Activated T-helper 1 cell treated with anti-CD3 and anti-CD28 coated beads, Interleukin-12 subunit alpha, Interleukin-12 subunit beta, Interleukin-2, Interleukin-4 antibody, amounts not matched to agents 30 ng/mL and 10 ng/mL and 1 ng/mL, durations not matched to agents 14 hours and 24 hours and 36 hours (primary cell): ENCODE measurements at regions not wholly inside any gene's neighbourhood (a gene's known extent, or its start where the extent isn't known, plus 50 kb on each side); places are given as distances from the start of the nearest gene placed in this dataset.

Experiments used
- DNase-seq: peaks from one replicate; pipeline ENCODE4 v3.0.0; 2021; ENCODE audit warnings: low spot score
- H3K27ac Mint-ChIP-seq: one replicate; pipeline ENCODE4 v1.8.0; 2021; ENCODE audit warnings: mild to moderate bottlenecking, mixed read lengths
- H3K27me3 Mint-ChIP-seq: one replicate; pipeline ENCODE4 v1.8.0; 2022; ENCODE audit warnings: mild to moderate bottlenecking, moderate library complexity, mixed read lengths; ENCODE audit not compliant: insufficient read depth
- H3K36me3 Mint-ChIP-seq: one replicate; pipeline ENCODE4 v1.8.0; 2021; ENCODE audit warnings: low read depth, mixed read lengths
- H3K4me1 Mint-ChIP-seq: one replicate; pipeline ENCODE4 v1.8.0; 2021; ENCODE audit warnings: low read depth, mixed read lengths
- H3K4me3 Mint-ChIP-seq: one replicate; pipeline ENCODE4 v1.8.0; 2021; ENCODE audit warnings: mild to moderate bottlenecking, moderate library complexity, mixed read lengths
- H3K9me3 Mint-ChIP-seq: one replicate; pipeline ENCODE4 v1.8.0; 2021; ENCODE audit warnings: mixed read lengths
- intact Hi-C: fragments of 100-400 bp; cut with micrococcal nuclease; formaldehyde crosslinking; loops from one replicate; pipeline ENCODE4 v1.15.1; 2024

- H3K4me3 Mint-ChIP-seq = no peak overlapping the region
- peaks cover 2% of the 10 kb centered on the region for H3K27me3 Mint-ChIP-seq
- no peak for DNase-seq
- intact Hi-C loops = no loop called here
- no peak overlapping the region for H3K27ac Mint-ChIP-seq
- H3K36me3 Mint-ChIP-seq = no peaks in the 10 kb centered on the region
- H3K9me3 Mint-ChIP-seq = peaks cover 85% of the 10 kb centered on the region
- no peaks in the 10 kb centered on the region for H3K4me1 Mint-ChIP-seq
Measured at GRCh38 chr19:23065306-23065705, 51.5 kb upstream of the ZNF730 start.

- intact Hi-C loops = no loop called here
- Mint-ChIP-seq H3K4me1 (no peaks in the 10 kb centered on the region), H3K27ac (no peak overlapping the region), H3K9me3 (peaks cover 79% of the 10 kb centered on the region), H3K27me3 (no peaks in the 10 kb centered on the region), H3K36me3 (no peaks in the 10 kb centered on the region), H3K4me3 (no peak overlapping the region)
- no peak for DNase-seq
Measured at GRCh38 chr19:23062921-23063320, 53.9 kb upstream of the ZNF730 start.

- Mint-ChIP-seq H3K9me3 (peaks cover 74% of the 10 kb centered on the region), H3K4me3 (no peak overlapping the region), H3K27me3 (no peaks in the 10 kb centered on the region), H3K27ac (no peak overlapping the region), H3K4me1 (no peaks in the 10 kb centered on the region), H3K36me3 (no peaks in the 10 kb centered on the region)
- intact Hi-C loops = no loop called here
- DNase-seq = no peak
Measured at GRCh38 chr19:23060016-23060415, 56.8 kb upstream of the ZNF730 start.

- Mint-ChIP-seq H3K36me3 (no peaks in the 10 kb centered on the region), H3K4me1 (no peaks in the 10 kb centered on the region), H3K27me3 (no peaks in the 10 kb centered on the region), H3K9me3 (peaks cover 76% of the 10 kb centered on the region), H3K27ac (no peak overlapping the region), H3K4me3 (no peak overlapping the region)
- DNase-seq = no peak
- intact Hi-C loops = no loop called here
Measured at GRCh38 chr19:23056516-23056915, 53.5 kb upstream of the ZNF728 start.

GRCh38 chr19:23055946-23056345, 53.0 kb upstream of the ZNF728 start:
- no peak overlapping the region for H3K4me3 Mint-ChIP-seq
- no peak overlapping the region for H3K27ac Mint-ChIP-seq
- DNase-seq = no peak
- H3K36me3 Mint-ChIP-seq = no peaks in the 10 kb centered on the region
- no peaks in the 10 kb centered on the region for H3K4me1 Mint-ChIP-seq
- peaks cover 76% of the 10 kb centered on the region for H3K9me3 Mint-ChIP-seq
- H3K27me3 Mint-ChIP-seq = no peaks in the 10 kb centered on the region
- intact Hi-C loops = no loop called here

- Mint-ChIP-seq H3K36me3 (no peaks in the 10 kb centered on the region), H3K4me3 (no peak overlapping the region), H3K9me3 (peaks cover 76% of the 10 kb centered on the region), H3K27ac (no peak overlapping the region), H3K27me3 (no peaks in the 10 kb centered on the region), H3K4me1 (no peaks in the 10 kb centered on the region)
- DNase-seq = no peak
- intact Hi-C loops = no loop called here
Measured at GRCh38 chr19:23055501-23055900, 52.5 kb upstream of the ZNF728 start.

GRCh38 chr19:23054456-23054855, 51.5 kb upstream of the ZNF728 start:
- Mint-ChIP-seq H3K4me3 (no peak overlapping the region), H3K27me3 (no peaks in the 10 kb centered on the region), H3K27ac (no peak overlapping the region), H3K9me3 (peaks cover 70% of the 10 kb centered on the region), H3K4me1 (no peaks in the 10 kb centered on the region), H3K36me3 (no peaks in the 10 kb centered on the region)
- intact Hi-C loops = no loop called here
- no peak for DNase-seq
